HEK293 (cell line): ENCODE measurements at regions not wholly inside any gene's neighbourhood (a gene's known extent, or its start where the extent isn't known, plus 50 kb on each side); places are given as distances from the start of the nearest gene placed in this dataset.

Experiments used
- ELK4 ChIP-seq: IDR thresholded peaks from 2 replicates; pipeline ENCODE4 v1.6.1; 2011; ENCODE audit warnings: mild to moderate bottlenecking, low read depth, low read length, borderline replicate concordance
- PATZ1 ChIP-seq: fragments of 450-650 bp; formaldehyde crosslinking; IDR thresholded peaks from 2 replicates; pipeline ENCODE4 v1.5.1; 2016; ENCODE audit warnings: missing biosample characterization, missing genetic modification characterization
- SP2 ChIP-seq: fragments of 450-650 bp; formaldehyde crosslinking; IDR thresholded peaks from 2 replicates; pipeline ENCODE4 v1.5.1; 2016; ENCODE audit warnings: missing biosample characterization, missing genetic modification characterization
- ZBTB1 ChIP-seq: fragments of 450-650 bp; formaldehyde crosslinking; IDR thresholded peaks from 2 replicates; pipeline ENCODE4 v1.5.1; 2016; ENCODE audit warnings: missing biosample characterization, missing genetic modification characterization
- ZFP37 ChIP-seq: fragments of 450-650 bp; formaldehyde crosslinking; IDR thresholded peaks from 2 replicates; pipeline ENCODE4 v1.5.1; 2016; ENCODE audit warnings: missing biosample characterization, missing genetic modification characterization
- ZNF16 ChIP-seq: fragments of 450-650 bp; formaldehyde crosslinking; IDR thresholded peaks from 2 replicates; pipeline ENCODE4 v1.5.1; 2016; ENCODE audit warnings: low read depth, missing biosample characterization, missing genetic modification characterization
- ZNF23 ChIP-seq: fragments of 450-650 bp; formaldehyde crosslinking; IDR thresholded peaks from 2 replicates; pipeline ENCODE4 v1.5.1; 2016; ENCODE audit warnings: missing biosample characterization, missing genetic modification characterization, borderline replicate concordance
- TF ChIP-seq, protein P1 (sequence below): fragments of 450-650 bp; formaldehyde crosslinking; IDR thresholded peaks from 2 replicates; pipeline ENCODE4 v1.5.1; 2016; ENCODE audit warnings: missing biosample characterization, missing genetic modification characterization, low read depth
- TF ChIP-seq, protein P2 (sequence below): fragments of 450-650 bp; formaldehyde crosslinking; IDR thresholded peaks from 2 replicates; pipeline ENCODE4 v1.5.1; 2016; ENCODE audit warnings: missing biosample characterization, missing genetic modification characterization
- TF ChIP-seq, protein P3 (sequence below): fragments of 450-650 bp; formaldehyde crosslinking; IDR thresholded peaks from 2 replicates; pipeline ENCODE4 v1.5.1; 2016; ENCODE audit warnings: missing biosample characterization, missing genetic modification characterization
- TF ChIP-seq, protein P4 (sequence below): fragments of 450-650 bp; formaldehyde crosslinking; IDR thresholded peaks from 2 replicates; pipeline ENCODE4 v1.5.1; 2017; ENCODE audit warnings: missing biosample characterization, missing genetic modification characterization

GRCh38 chr7:15816835-15817426, 130.4 kb upstream of the MEOX2 start:
- TF ChIP-seq, protein P1, sequence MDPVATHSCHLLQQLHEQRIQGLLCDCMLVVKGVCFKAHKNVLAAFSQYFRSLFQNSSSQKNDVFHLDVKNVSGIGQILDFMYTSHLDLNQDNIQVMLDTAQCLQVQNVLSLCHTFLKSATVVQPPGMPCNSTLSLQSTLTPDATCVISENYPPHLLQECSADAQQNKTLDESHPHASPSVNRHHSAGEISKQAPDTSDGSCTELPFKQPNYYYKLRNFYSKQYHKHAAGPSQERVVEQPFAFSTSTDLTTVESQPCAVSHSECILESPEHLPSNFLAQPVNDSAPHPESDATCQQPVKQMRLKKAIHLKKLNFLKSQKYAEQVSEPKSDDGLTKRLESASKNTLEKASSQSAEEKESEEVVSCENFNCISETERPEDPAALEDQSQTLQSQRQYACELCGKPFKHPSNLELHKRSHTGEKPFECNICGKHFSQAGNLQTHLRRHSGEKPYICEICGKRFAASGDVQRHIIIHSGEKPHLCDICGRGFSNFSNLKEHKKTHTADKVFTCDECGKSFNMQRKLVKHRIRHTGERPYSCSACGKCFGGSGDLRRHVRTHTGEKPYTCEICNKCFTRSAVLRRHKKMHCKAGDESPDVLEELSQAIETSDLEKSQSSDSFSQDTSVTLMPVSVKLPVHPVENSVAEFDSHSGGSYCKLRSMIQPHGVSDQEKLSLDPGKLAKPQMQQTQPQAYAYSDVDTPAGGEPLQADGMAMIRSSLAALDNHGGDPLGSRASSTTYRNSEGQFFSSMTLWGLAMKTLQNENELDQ (tag by site-specific recombination), result no peak
- TF ChIP-seq ZNF23 (tag by site-specific recombination) (no peak), ELK4 (no peak), PATZ1 (tag by site-specific recombination) (no peak), ZFP37 (no peak), SP2 (tag by site-specific recombination) (no peak), ZBTB1 (tag by site-specific recombination) (no peak), ZNF16 (no peak)
- TF ChIP-seq, protein P2, sequence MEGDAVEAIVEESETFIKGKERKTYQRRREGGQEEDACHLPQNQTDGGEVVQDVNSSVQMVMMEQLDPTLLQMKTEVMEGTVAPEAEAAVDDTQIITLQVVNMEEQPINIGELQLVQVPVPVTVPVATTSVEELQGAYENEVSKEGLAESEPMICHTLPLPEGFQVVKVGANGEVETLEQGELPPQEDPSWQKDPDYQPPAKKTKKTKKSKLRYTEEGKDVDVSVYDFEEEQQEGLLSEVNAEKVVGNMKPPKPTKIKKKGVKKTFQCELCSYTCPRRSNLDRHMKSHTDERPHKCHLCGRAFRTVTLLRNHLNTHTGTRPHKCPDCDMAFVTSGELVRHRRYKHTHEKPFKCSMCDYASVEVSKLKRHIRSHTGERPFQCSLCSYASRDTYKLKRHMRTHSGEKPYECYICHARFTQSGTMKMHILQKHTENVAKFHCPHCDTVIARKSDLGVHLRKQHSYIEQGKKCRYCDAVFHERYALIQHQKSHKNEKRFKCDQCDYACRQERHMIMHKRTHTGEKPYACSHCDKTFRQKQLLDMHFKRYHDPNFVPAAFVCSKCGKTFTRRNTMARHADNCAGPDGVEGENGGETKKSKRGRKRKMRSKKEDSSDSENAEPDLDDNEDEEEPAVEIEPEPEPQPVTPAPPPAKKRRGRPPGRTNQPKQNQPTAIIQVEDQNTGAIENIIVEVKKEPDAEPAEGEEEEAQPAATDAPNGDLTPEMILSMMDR (tag by site-specific recombination), result no peak
- TF ChIP-seq, protein P3, sequence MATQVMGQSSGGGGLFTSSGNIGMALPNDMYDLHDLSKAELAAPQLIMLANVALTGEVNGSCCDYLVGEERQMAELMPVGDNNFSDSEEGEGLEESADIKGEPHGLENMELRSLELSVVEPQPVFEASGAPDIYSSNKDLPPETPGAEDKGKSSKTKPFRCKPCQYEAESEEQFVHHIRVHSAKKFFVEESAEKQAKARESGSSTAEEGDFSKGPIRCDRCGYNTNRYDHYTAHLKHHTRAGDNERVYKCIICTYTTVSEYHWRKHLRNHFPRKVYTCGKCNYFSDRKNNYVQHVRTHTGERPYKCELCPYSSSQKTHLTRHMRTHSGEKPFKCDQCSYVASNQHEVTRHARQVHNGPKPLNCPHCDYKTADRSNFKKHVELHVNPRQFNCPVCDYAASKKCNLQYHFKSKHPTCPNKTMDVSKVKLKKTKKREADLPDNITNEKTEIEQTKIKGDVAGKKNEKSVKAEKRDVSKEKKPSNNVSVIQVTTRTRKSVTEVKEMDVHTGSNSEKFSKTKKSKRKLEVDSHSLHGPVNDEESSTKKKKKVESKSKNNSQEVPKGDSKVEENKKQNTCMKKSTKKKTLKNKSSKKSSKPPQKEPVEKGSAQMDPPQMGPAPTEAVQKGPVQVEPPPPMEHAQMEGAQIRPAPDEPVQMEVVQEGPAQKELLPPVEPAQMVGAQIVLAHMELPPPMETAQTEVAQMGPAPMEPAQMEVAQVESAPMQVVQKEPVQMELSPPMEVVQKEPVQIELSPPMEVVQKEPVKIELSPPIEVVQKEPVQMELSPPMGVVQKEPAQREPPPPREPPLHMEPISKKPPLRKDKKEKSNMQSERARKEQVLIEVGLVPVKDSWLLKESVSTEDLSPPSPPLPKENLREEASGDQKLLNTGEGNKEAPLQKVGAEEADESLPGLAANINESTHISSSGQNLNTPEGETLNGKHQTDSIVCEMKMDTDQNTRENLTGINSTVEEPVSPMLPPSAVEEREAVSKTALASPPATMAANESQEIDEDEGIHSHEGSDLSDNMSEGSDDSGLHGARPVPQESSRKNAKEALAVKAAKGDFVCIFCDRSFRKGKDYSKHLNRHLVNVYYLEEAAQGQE, result no peak
- TF ChIP-seq, protein P4, sequence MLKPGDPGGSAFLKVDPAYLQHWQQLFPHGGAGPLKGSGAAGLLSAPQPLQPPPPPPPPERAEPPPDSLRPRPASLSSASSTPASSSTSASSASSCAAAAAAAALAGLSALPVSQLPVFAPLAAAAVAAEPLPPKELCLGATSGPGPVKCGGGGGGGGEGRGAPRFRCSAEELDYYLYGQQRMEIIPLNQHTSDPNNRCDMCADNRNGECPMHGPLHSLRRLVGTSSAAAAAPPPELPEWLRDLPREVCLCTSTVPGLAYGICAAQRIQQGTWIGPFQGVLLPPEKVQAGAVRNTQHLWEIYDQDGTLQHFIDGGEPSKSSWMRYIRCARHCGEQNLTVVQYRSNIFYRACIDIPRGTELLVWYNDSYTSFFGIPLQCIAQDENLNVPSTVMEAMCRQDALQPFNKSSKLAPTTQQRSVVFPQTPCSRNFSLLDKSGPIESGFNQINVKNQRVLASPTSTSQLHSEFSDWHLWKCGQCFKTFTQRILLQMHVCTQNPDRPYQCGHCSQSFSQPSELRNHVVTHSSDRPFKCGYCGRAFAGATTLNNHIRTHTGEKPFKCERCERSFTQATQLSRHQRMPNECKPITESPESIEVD, result no peak
